ENCODE measurements at regions not wholly inside any gene's neighbourhood (a gene's known extent, or its start where the extent isn't known, plus 50 kb on each side); places are given as distances from the start of the nearest gene placed in this dataset.

DNA sequence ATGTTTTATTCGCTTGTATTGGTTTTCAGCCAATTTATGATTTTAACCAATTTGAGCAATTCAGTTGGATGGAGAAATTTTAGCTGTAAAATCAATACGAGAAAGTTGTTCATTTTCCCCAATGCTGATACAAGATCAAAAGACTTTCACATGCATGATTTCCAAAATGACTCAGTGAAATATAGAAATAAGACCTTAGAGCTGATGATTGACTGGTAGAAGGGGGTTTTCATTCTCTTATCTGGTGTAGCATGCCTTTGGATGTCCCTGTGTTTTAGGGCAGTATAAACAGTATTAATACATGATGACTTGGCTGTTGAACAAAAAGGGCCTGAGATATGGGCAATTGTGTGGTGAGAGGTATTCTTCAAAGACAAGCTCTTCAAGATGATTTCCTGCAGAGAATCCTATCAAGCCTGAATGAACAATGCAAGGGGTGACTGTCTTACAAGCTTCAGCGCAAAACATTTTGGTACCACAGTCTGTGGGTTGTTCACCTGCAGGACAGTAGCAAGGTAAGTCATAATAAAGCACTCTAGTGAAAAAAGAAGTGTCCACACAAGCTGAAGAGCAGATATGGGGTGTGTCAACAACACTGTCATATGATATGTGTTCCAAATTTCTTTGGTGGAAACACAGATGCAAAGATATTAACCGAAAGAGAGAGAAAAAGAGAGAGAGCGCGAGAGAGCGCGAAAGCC lies 156.2 kb downstream of the TNFSF18 start:
- no peak overlapping the region for H3K4me3 ChIP-seq (ENCODE audit: low read depth, low read length)
- TF ChIP-seq, protein P1, sequence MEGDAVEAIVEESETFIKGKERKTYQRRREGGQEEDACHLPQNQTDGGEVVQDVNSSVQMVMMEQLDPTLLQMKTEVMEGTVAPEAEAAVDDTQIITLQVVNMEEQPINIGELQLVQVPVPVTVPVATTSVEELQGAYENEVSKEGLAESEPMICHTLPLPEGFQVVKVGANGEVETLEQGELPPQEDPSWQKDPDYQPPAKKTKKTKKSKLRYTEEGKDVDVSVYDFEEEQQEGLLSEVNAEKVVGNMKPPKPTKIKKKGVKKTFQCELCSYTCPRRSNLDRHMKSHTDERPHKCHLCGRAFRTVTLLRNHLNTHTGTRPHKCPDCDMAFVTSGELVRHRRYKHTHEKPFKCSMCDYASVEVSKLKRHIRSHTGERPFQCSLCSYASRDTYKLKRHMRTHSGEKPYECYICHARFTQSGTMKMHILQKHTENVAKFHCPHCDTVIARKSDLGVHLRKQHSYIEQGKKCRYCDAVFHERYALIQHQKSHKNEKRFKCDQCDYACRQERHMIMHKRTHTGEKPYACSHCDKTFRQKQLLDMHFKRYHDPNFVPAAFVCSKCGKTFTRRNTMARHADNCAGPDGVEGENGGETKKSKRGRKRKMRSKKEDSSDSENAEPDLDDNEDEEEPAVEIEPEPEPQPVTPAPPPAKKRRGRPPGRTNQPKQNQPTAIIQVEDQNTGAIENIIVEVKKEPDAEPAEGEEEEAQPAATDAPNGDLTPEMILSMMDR (IDR thresholded peaks at IDR 0.05; ENCODE audit: low read depth, low read length, missing control alignments), result no peak
- DNase-seq (ENCODE audit: low read depth), result no peak

DNA sequence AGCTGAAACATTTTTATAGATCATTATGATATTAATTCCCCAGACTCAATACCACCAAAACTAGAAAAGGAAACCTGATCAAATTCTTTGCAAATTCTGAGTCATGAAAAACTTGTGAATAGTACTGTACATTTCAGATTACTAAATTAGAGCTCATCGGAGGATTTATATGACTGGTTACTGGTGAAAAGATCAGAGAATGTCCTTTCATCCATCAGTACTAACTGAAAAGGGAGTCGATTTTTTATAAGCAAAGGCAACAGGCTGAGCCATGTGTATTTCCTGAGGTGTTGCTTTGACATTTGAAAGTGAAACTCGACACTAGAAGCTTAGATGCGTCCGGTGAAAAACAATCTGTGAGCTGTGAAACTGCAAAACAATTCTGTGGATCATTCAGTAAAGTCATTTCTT lies 155.7 kb downstream of the TNFSF18 start:
- no peak overlapping the region for H3K4me3 ChIP-seq (ENCODE audit: low read depth, low read length)
- TF ChIP-seq, protein P1 (IDR thresholded peaks at IDR 0.05; ENCODE audit: low read depth, low read length, missing control alignments), result no peak
- no peak for DNase-seq (ENCODE audit: low read depth)

DNA sequence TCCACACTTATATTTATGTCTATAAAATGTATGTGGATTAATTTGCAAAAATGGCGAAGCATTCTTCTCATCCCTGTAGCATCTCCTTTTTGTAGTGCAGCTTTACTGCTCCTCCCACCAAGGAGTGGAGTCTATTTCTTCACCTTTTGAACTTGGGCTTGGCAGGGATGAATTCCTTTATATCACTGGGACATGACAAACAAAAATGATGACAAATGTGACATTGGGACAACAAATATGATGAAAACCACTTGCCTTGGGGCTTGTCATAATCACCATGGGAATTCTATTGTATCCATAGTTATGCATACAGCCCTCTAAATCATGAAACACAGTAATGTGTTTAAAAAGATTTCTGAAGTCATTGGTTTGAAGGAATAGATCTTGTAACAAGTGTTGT lies 155.0 kb downstream of the TNFSF18 start:
- TF ChIP-seq, protein P1 (IDR thresholded peaks at IDR 0.05; ENCODE audit: low read depth, low read length, missing control alignments), result no peak
- no peak for DNase-seq (ENCODE audit: low read depth)
- H3K4me3 ChIP-seq (ENCODE audit: low read depth, low read length), result no peak overlapping the region

DNA sequence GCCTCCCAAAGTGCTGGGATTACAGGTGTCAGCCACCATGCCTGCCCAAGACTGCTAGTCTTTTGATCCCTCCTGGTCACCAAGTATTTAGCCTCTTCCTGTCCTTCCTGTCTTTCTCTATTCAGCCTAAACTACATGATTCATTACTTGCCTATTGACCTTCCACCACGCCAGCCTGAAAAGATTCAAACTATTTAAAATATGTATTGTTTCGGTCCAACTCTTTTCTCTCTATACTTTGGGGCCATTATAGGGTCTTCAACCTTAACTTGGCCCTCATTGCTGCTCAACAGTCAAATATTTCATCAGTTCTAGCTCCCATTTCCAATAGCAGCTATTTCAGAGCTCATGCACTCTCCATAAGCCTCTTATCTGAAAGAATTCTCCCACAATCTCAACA lies 153.0 kb downstream of the TNFSF18 start:
- TF ChIP-seq, protein P1 (IDR thresholded peaks at IDR 0.05; ENCODE audit: low read depth, low read length, missing control alignments), result no peak
- no peak for DNase-seq (ENCODE audit: low read depth)
- no peak overlapping the region for H3K4me3 ChIP-seq (ENCODE audit: low read depth, low read length)

DNA sequence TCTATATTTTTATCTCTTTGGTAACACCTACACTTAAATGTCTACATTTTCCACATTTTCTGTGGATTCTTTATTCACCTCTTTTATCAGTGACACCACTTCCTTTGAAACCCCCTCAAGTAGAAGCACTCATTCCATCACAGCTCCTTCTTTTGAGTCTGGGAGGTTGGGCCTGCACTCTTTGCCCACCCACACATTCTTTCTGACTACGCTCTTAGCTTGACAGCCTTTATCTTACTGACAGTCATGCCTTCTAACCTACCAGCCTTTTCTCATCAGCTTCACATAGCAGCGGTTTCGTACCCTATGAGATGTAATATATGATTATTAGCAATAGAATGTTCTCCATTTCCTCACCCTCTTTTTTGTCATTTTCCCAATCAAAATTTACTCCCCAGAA lies 151.9 kb downstream of the TNFSF18 start:
- TF ChIP-seq, protein P1 (IDR thresholded peaks at IDR 0.05; ENCODE audit: low read depth, low read length, missing control alignments), result no peak
- H3K4me3 ChIP-seq (ENCODE audit: low read depth, low read length), result no peak overlapping the region
- DNase-seq (ENCODE audit: low read depth), result no peak

DNA sequence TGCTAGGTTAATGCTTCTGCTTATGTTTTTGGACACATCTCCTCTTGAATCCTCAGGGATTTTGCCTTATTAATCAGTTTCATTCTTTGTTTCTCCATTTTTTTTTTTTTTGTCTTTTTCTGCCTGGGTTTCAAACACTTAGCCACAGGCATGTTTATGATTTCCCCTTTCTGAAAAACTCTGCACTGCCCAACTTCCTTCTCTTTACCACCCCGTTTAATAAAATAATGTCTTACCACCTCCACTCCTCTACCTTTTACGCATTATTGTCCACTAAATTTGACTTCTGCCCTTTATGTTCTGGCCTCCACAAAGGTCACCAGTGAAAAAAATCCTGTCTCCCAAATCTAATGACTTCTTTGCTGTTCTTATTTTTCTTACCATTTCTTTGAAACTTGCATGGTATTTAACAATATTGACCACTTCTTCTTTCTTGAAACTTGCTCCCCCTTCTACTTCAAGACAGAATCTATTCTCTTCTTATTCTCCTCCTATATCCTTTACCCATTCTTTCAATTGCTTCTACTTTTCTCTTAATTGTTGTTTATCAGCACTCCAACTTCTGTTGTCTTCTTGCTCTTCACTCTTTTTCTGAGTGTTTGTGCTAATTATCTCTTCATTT lies 150.3 kb downstream of the TNFSF18 start:
- no peak overlapping the region for H3K4me3 ChIP-seq (ENCODE audit: low read depth, low read length)
- TF ChIP-seq, protein P1 (IDR thresholded peaks at IDR 0.05; ENCODE audit: low read depth, low read length, missing control alignments), result no peak
- DNase-seq (ENCODE audit: low read depth), result no peak

DNA sequence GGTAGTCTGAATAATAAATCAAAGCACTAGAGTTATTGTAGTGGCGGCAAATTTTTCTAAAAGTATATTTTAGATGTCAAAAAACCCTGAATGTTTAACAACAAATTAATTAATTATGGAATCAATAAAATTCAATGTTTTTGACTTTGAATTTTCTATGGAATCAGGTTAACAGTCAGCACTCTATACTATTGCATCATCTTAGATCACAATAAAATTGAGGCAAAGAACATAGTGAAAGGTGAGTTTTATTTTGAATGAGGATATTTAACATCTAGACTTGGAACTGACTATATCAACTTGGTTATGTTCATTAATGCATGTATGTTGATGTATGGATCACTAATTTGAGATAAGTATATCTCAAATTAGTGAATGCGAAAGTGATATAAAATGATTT lies 148.5 kb downstream of the TNFSF18 start:
- no peak for DNase-seq (ENCODE audit: low read depth)
- TF ChIP-seq, protein P1 (IDR thresholded peaks at IDR 0.05; ENCODE audit: low read depth, low read length, missing control alignments), result no peak

More for the DNA sequence above, 148.5 kb downstream of the TNFSF18 start:
- no peak overlapping the region for H3K4me3 ChIP-seq (ENCODE audit: low read depth, low read length)

All from GM12864 (cell line).